ENCODE measurements at regions not wholly inside any gene's neighbourhood (a gene's known extent, or its start where the extent isn't known, plus 50 kb on each side); places are given as distances from the start of the nearest gene placed in this dataset.

DNA sequence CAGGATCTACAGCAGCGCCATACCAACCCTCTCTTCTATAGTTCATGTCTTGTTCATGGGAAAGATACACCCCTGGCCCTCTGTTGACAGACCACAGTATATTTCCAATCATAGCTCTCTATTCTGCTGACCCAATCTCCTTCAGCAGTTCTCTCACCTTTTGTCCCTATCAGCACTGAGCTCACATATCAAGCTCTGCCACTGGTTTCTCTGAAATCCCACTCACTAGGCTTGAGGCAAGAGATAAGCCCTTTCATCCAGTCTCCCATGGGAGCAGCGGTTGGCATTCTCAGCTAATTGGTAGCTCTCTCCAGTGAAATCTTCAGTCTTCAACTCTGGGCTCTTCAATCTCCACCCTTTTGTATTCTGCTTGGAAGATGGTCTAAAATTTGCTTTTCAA lies 313.4 kb downstream of the GJA1 start:
- TF ChIP-seq EP300 (IDR thresholded peaks at IDR 0.05; ENCODE audit: low read depth in 2 of 2, low read length in 2 of 2) = no peak
- TF ChIP-seq EP300 (CRISPR knock-in tag; IDR thresholded peaks at IDR 0.05; ENCODE audit: borderline replicate concordance) = no peak
- TF ChIP-seq, protein P1, sequence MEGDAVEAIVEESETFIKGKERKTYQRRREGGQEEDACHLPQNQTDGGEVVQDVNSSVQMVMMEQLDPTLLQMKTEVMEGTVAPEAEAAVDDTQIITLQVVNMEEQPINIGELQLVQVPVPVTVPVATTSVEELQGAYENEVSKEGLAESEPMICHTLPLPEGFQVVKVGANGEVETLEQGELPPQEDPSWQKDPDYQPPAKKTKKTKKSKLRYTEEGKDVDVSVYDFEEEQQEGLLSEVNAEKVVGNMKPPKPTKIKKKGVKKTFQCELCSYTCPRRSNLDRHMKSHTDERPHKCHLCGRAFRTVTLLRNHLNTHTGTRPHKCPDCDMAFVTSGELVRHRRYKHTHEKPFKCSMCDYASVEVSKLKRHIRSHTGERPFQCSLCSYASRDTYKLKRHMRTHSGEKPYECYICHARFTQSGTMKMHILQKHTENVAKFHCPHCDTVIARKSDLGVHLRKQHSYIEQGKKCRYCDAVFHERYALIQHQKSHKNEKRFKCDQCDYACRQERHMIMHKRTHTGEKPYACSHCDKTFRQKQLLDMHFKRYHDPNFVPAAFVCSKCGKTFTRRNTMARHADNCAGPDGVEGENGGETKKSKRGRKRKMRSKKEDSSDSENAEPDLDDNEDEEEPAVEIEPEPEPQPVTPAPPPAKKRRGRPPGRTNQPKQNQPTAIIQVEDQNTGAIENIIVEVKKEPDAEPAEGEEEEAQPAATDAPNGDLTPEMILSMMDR (CRISPR knock-in tag; IDR thresholded peaks at IDR 0.05) = no peak
